Brain microvascular endothelial cell (primary cell): ENCODE measurements at regions not wholly inside any gene's neighbourhood (a gene's known extent, or its start where the extent isn't known, plus 50 kb on each side); places are given as distances from the start of the nearest gene placed in this dataset.

ENCODE experiments used
- DNase-seq: peaks from one replicate; pipeline ENCODE4 v3.0.0-alpha.2; 2020
- H3K27ac ChIP-seq: fragments of 250-450 bp; sonication (Bioruptor Pico); 2 replicates; pipeline ENCODE4 v1.5.1; 2020; ENCODE audit warnings: mild to moderate bottlenecking, moderate library complexity
- H3K27me3 ChIP-seq: fragments of 250-450 bp; sonication (Bioruptor Pico); replicated peaks from 2 replicates; pipeline ENCODE4 v1.5.1; 2020; ENCODE audit warnings: mild to moderate bottlenecking
- H3K36me3 ChIP-seq: fragments of 250-450 bp; sonication (Bioruptor Pico); replicated peaks from 2 replicates; pipeline ENCODE4 v1.5.1; 2020; ENCODE audit warnings: mild to moderate bottlenecking
- H3K4me3 ChIP-seq: 2 replicates; pipeline ENCODE4 v1.5.1; 2011; ENCODE audit warnings: low read depth, mild to moderate bottlenecking, control low read depth, low read length, moderate library complexity
- CTCF ChIP-seq: IDR thresholded peaks from 2 replicates; pipeline ENCODE4 v1.5.1; 2011; ENCODE audit warnings: low read depth, mild to moderate bottlenecking, moderate library complexity, low read length, control low read depth, inconsistent platforms; ENCODE audit errors: missing control alignments
- in situ Hi-C: cut with HindIII; loops from 2 replicates; pipeline ENCODE4 v1.10.0; 2017; ENCODE audit warnings: low sequenced_read_pairs, low pct_ligation_motif_present

DNA sequence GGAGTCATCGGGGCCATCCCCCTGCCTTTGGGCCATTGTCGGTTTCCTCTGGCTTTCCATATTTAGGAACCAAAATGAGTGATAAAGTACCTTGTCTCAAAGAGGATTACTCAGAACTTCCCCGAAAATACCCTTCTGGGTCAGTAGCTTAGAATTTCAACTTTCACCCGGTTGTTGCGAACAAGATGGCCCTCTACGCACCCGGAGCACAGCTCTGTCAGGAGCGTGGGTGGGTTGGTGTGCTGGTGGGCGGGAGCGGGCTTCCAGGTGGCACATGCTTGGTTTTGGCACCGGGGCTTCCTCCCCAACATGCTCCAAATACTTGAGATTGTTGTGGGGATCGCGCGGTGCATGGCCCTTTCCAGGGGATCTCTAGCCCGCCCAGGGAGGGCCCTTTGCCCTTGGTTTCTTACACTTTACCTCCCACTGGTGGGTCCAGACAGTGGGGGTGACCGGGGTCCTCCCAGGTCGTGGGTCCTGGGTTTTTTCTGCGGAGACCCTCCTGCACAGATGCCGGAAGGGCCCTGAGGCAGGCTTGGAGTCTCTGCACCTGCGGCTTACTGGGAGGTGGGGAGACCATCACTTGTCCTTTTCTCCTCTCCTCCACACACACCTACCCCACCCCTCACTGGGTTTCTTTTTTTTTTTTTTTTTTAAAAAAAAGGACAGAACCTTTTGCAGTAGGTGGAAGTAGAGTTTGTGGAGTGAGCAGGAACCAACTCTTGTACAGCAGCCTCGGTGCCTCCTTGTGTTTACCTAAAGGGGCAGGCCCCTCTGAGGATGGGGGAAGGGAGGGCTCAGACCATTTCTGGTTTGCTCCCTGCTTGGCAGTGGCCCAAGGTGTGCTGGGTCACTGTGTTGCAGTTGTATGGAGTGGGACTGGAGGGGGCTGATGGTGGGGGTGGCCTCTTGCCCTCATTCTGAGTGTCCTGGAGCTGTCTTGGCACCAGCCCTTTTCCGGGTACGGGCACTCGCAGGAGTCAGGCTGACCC lies 142.1 kb downstream of the SEC14L1 start:
- DNase-seq = no peak
- no peak for TF ChIP-seq CTCF
- no peaks in the 10 kb centered on the region for H3K36me3 ChIP-seq
- no peak overlapping the region for H3K27ac ChIP-seq
- in situ Hi-C loops = no loop called here
- H3K27me3 ChIP-seq = no peaks in the 10 kb centered on the region
- no peak overlapping the region for H3K4me3 ChIP-seq

- Histone ChIP-seq H3K36me3 (no peaks in the 10 kb centered on the region), H3K27ac (no peak overlapping the region), H3K27me3 (no peaks in the 10 kb centered on the region), H3K4me3 (no peak overlapping the region)
- in situ Hi-C loops = no loop called here
- no peak for DNase-seq
- TF ChIP-seq CTCF = no peak
Observed at GRCh38 chr17:77284023-77284617, 143.4 kb downstream of the SEC14L1 start.

DNA sequence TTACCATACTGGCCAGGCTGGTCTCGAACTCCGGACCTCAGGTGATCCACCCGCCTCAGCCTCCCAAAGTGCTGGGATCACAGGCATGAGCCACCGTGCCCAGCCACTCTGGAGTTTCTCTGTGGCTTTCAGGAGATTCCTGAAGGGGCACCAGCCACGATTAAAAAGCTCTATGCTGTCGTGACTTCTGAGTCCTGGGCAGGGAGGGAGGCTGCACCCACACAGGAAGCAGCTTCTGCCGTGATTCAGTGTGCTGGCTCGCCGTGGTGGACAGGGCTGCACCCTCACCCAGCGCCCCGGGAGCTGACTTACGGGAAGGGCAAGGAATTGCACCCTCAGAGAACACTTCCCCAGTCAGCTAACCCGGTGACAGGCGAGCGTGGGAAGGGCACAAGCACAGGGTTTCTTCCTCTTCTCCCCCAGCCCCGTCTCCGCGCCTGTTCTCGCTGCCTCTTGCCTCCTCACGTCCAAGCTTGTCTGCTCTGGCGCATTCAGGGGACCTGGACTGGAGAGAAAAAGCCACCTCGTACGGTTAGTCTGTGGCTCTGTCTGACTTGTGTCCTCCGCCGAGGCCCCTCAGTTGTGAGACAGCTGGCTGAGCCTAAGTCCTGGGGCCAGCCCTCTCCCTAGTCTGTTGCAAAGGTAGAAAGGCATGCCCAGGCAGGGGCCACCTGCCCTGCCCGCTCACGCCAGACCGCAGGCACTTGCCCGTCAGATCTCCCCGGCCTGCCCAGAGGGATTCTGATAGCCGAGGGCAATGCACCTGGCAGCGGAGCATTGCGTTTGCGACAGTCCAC lies 145.0 kb downstream of the SEC14L1 start:
- Histone ChIP-seq H3K36me3 (no peaks in the 10 kb centered on the region), H3K4me3 (no peak overlapping the region), H3K27me3 (no peaks in the 10 kb centered on the region), H3K27ac (peak overlapping the region; percentile 76)
- in situ Hi-C loops = no loop called here
- TF ChIP-seq CTCF = peak; percentile 6
- DNase-seq = peak; percentile 83

DNA sequence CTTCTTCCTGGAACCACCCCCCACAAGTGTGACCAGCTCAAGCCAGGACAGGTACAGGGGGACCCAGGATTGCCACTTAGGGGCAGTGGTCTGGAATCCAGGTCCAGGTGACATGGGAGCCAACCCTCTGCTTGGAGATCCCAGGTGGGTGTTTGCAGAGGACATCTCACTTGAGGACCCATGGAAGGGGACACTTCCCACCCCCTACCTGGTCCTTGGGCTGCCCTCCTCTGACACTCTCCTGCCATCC lies 145.5 kb downstream of the SEC14L1 start:
- DNase-seq = no peak
- TF ChIP-seq CTCF = no peak
- peak overlapping the region; percentile 76 for H3K27ac ChIP-seq
- no peaks in the 10 kb centered on the region for H3K27me3 ChIP-seq
- in situ Hi-C loops = no loop called here
- H3K36me3 ChIP-seq = no peaks in the 10 kb centered on the region
- no peak overlapping the region for H3K4me3 ChIP-seq

- H3K27me3 ChIP-seq = no peaks in the 10 kb centered on the region
- in situ Hi-C loops = no loop called here
- peak; percentile 59 for DNase-seq
- H3K27ac ChIP-seq = peak overlapping the region; percentile 76
- H3K36me3 ChIP-seq = no peaks in the 10 kb centered on the region
- no peak overlapping the region for H3K4me3 ChIP-seq
- no peak for TF ChIP-seq CTCF
Observed at GRCh38 chr17:77286641-77287431, 146.1 kb downstream of the SEC14L1 start.
